ENCODE measurements at regions not wholly inside any gene's neighbourhood (a gene's known extent, or its start where the extent isn't known, plus 50 kb on each side); places are given as distances from the start of the nearest gene placed in this dataset.

- Mint-ChIP-seq H3K27me3 (ENCODE audit: low read depth, poor library complexity) (peaks cover 6% of the 10 kb centered on the region), H3K4me3 (no peak overlapping the region)
Observed at GRCh38 chr9:16196206-16196605, 643.4 kb downstream of the CCDC171 start.

GRCh38 chr9:16197578-16198370, 644.9 kb downstream of the CCDC171 start:
- DNase-seq: no peak
- H3K27me3 Mint-ChIP-seq (ENCODE audit: low read depth, poor library complexity): peaks cover 6% of the 10 kb centered on the region
- no peaks in the 10 kb centered on the region for H3K9me3 Mint-ChIP-seq
- H3K4me1 Mint-ChIP-seq: peaks cover 32% of the 10 kb centered on the region
- H3K36me3 Mint-ChIP-seq (ENCODE audit: low read depth): no peaks in the 10 kb centered on the region
- H3K4me3 Mint-ChIP-seq: no peak overlapping the region
- peak overlapping the region; percentile 39 for H3K27ac Mint-ChIP-seq
- TF ChIP-seq CTCF (IDR thresholded peaks at IDR 0.05): no peak

More at GRCh38 chr9:16196206-16196605, 643.4 kb downstream of the CCDC171 start:
- H3K27ac Mint-ChIP-seq: no peak overlapping the region
- peaks cover 40% of the 10 kb centered on the region for H3K4me1 Mint-ChIP-seq
- H3K36me3 Mint-ChIP-seq (ENCODE audit: low read depth): no peaks in the 10 kb centered on the region
- no peak for DNase-seq
- H3K9me3 Mint-ChIP-seq: no peaks in the 10 kb centered on the region
- no peak for TF ChIP-seq CTCF (IDR thresholded peaks at IDR 0.05)

DNA sequence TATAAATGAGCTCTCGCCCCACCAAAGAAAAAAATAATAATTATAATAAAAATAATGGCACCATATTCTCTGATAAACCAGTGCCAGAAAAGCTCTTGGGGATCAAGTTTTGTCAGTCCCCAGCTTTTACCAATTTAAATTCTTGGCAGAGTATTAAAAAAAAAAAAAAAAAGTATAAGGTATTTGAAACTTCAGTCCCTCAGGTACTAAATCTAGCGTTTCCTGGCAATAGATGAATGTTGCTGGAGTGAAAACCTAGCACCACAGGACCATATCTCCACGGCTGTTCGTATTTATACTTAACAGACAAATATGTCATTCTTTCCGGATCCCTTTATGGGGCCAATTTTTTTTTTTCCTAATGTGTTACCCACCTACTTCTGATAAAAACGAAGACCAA, 646.2 kb downstream of the CCDC171 start:
- Mint-ChIP-seq H3K27me3 (ENCODE audit: low read depth, poor library complexity) (peaks cover 6% of the 10 kb centered on the region), H3K36me3 (ENCODE audit: low read depth) (no peaks in the 10 kb centered on the region), H3K9me3 (no peaks in the 10 kb centered on the region), H3K4me1 (peaks cover 32% of the 10 kb centered on the region), H3K27ac (no peak overlapping the region), H3K4me3 (no peak overlapping the region)
- TF ChIP-seq CTCF (IDR thresholded peaks at IDR 0.05): no peak
- DNase-seq: no peak

DNA sequence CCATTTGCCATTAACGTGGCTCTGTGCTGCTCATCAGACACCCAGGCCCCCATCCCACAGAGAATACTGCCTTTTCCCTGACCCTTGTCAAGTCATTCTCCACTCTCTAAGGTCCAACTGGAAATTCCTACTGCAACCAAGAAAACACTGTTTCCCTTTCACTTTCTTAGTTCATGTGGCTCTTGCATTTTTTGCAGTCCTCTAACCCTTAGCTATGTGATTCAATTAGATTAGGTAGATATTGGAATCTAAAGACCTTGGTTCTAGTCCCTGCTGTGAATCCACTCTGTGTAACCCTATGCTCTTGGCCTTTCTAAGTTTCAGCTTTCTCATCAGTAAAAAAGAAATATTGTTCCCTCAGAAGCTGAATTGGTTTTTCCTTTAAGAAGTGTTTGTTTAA, 649.4 kb downstream of the CCDC171 start:
- no peak overlapping the region for H3K27ac Mint-ChIP-seq
- peaks cover 3% of the 10 kb centered on the region for H3K27me3 Mint-ChIP-seq (ENCODE audit: low read depth, poor library complexity)
- no peaks in the 10 kb centered on the region for H3K36me3 Mint-ChIP-seq (ENCODE audit: low read depth)
- no peak for DNase-seq
- H3K9me3 Mint-ChIP-seq: no peaks in the 10 kb centered on the region
- H3K4me3 Mint-ChIP-seq: no peak overlapping the region
- peaks cover 42% of the 10 kb centered on the region for H3K4me1 Mint-ChIP-seq
- no peak for TF ChIP-seq CTCF (IDR thresholded peaks at IDR 0.05)

- Mint-ChIP-seq H3K27ac (no peak overlapping the region), H3K4me1 (peaks cover 37% of the 10 kb centered on the region), H3K4me3 (no peak overlapping the region)
Observed at GRCh38 chr9:16202914-16203728, 650.3 kb downstream of the CCDC171 start.

More at GRCh38 chr9:16202914-16203728, 650.3 kb downstream of the CCDC171 start:
- H3K27me3 Mint-ChIP-seq (ENCODE audit: low read depth, poor library complexity): peaks cover 8% of the 10 kb centered on the region
- DNase-seq: no peak
- no peak for TF ChIP-seq CTCF (IDR thresholded peaks at IDR 0.05)
- H3K9me3 Mint-ChIP-seq: no peaks in the 10 kb centered on the region
- no peaks in the 10 kb centered on the region for H3K36me3 Mint-ChIP-seq (ENCODE audit: low read depth)

All from nephron progenitor cell (in vitro differentiated cells).